Lung (tissue), 11 donors: ENCODE measurements at regions not wholly inside any gene's neighbourhood (a gene's known extent, or its start where the extent isn't known, plus 50 kb on each side); places are given as distances from the start of the nearest gene placed in this dataset.

ENCODE experiments used
- ATAC-seq: fragments of 200-7000 bp; cut with Tn5 transposase; one replicate; pipeline ENCODE4 v1.9.1; 2020; ENCODE audit warnings: moderate number of reproducible peaks; ENCODE audit not compliant: insufficient read depth, low FRiP score
- DNase-seq, 3 donors: peaks; one replicate each; pipeline ENCODE4 v3.0.0-alpha.2; 2013 to 2017
- H3K27ac ChIP-seq, 2 donors: one replicate each; pipeline ENCODE4 v1.5.1; 2013; ENCODE audit warnings: mild to moderate bottlenecking in 2 of 2, moderate library complexity in 2 of 2, control low read depth in 1 of 2, inconsistent platforms in 1 of 2, low read depth in 1 of 2, low read length in 1 of 2
- H3K27me3 ChIP-seq, 3 donors: one replicate each; pipeline ENCODE4 v1.5.1; 2013; ENCODE audit warnings: low read length in 2 of 3; ENCODE audit not compliant: control insufficient read depth in 3 of 3, insufficient read depth in 3 of 3
- H3K36me3 ChIP-seq, 4 donors: one replicate each; pipeline ENCODE4 v1.5.1; 2013; ENCODE audit warnings: low read length in 4 of 4, mild to moderate bottlenecking in 1 of 4, moderate library complexity in 1 of 4; ENCODE audit not compliant: control insufficient read depth in 4 of 4, insufficient read depth in 4 of 4
- H3K4me1 ChIP-seq, 5 donors: one replicate each; pipeline ENCODE4 v1.5.1; 2013; ENCODE audit warnings: low read length in 5 of 5, mild to moderate bottlenecking in 2 of 5, moderate library complexity in 1 of 5; ENCODE audit not compliant: control insufficient read depth in 5 of 5, insufficient read depth in 5 of 5
- H3K4me3 ChIP-seq: one replicate; pipeline ENCODE4 v1.5.1; 2013; ENCODE audit warnings: mild to moderate bottlenecking, control low read depth, moderate library complexity
- H3K9ac ChIP-seq, 2 donors: one replicate each; pipeline ENCODE4 v1.5.1; 2013; ENCODE audit warnings: low read length in 2 of 2, control low read depth in 1 of 2; ENCODE audit not compliant: insufficient read depth in 1 of 2
- H3K9me3 ChIP-seq, 4 donors: one replicate each; pipeline ENCODE4 v1.5.1; 2013; ENCODE audit warnings: low read length in 3 of 4, mild to moderate bottlenecking in 1 of 4, moderate library complexity in 1 of 4; ENCODE audit not compliant: control insufficient read depth in 4 of 4, insufficient read depth in 3 of 4
- CTCF ChIP-seq: IDR thresholded peaks from 2 replicates; pipeline ENCODE4 v1.5.1; 2012; ENCODE audit warnings: mild to moderate bottlenecking; ENCODE audit errors: control extremely low read depth, extremely low read depth
- WGBS, 2 donors: extraction: QIAGEN DNeasy Blood & Tissue Kit; methylation state at CpG; one replicate each; pipeline ENCODE4 v1.1.7; 2013; 5-methylcytosine and 5-hydroxymethylcytosine counted together
- donor health status: control.
- donor health status: control.
- donor health status: Bipolar disorder and iron deficiency.
- donor health status: healthy.
- donor health status: DM: yes; HTN: yes; CAD: no.

- Histone ChIP-seq H3K9me3 (peaks cover 0 to 1% (median 0%) of the 10 kb centered on the region in 4 donors), H3K9ac (no peak overlapping the region), H3K4me3 (no peak overlapping the region), H3K4me1 (no peaks in the 10 kb centered on the region), H3K27me3 (no peaks in the 10 kb centered on the region), H3K27ac (no peak overlapping the region), H3K36me3 (no peaks in the 10 kb centered on the region)
- ATAC-seq (no peak), DNase-seq (no peak)
- WGBS, 2 donors, result 88 to 95% methylated on average over 7 of the region's 7 CpGs
- no peak for TF ChIP-seq CTCF
Measured at GRCh38 chr6:4265740-4266139, 130.4 kb upstream of the ECI2 start.

DNA sequence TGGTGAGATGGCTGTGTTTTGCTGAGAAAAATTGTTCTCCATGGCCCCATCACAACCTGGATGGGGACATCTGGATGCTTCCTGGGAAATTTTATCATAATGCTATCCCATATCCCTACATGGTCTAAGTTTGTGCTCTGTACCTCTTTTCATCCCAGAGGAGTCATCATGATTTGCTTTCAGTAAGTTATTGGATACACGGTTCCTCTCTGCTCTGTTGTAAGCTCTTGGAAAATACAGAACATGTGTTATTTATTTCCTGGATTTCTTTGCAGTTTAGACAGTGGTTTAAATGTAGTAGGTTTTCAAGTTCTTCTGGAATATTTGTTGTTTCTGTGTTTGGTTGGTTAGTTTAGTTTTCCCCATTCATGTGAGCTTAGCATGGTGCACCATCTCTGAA lies 129.2 kb upstream of the ECI2 start:
- no peak for TF ChIP-seq CTCF
- Histone ChIP-seq H3K4me3 (no peak overlapping the region), H3K27me3 (no peaks in the 10 kb centered on the region), H3K9me3 (peaks cover 0 to 1% (median 0%) of the 10 kb centered on the region in 4 donors), H3K36me3 (no peaks in the 10 kb centered on the region), H3K27ac (no peak overlapping the region), H3K4me1 (no peaks in the 10 kb centered on the region), H3K9ac (no peak overlapping the region)
- no peak for DNase-seq
- WGBS, 2 donors, result 85 to 88% methylated on average over 1 of the region's 1 CpG
- no peak for ATAC-seq

GRCh38 chr6:4264081-4264480 lies 128.7 kb upstream of the ECI2 start:
- 92 to 95% methylated on average over 3 of the region's 3 CpGs for WGBS, 2 donors
- H3K4me1 ChIP-seq, result no peaks in the 10 kb centered on the region
- H3K27me3 ChIP-seq, result no peaks in the 10 kb centered on the region
- H3K27ac ChIP-seq, result no peak overlapping the region
- H3K9me3 ChIP-seq, result peaks cover 0 to 1% (median 0%) of the 10 kb centered on the region in 4 donors
- TF ChIP-seq CTCF, result no peak
- no peak overlapping the region for H3K9ac ChIP-seq
- ATAC-seq (no peak), DNase-seq (no peak)
- no peak overlapping the region for H3K4me3 ChIP-seq
- no peaks in the 10 kb centered on the region for H3K36me3 ChIP-seq

DNA sequence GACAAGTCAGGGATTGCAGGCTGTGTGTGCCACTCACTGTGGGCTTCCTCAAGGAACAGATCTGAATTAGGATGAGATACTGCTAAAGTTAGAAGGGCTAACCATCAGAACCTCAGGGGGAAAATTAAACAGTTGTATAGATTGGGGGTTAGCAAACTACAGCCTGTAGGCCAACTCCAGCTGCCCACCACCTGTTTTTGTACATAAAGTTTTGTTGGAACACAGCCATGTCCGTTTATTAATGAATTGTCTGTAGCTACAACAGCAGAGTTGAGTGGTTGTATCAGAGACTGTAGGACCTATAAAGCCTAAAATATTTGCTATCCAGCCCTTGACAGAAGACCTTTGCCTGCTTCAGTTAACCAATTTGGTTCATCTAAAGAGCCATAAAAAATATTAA lies 127.2 kb upstream of the ECI2 start:
- Histone ChIP-seq H3K4me3 (no peak overlapping the region), H3K4me1 (peaks cover 0 to 2% (median 0%) of the 10 kb centered on the region in 5 donors), H3K9me3 (no peaks in the 10 kb centered on the region), H3K36me3 (no peaks in the 10 kb centered on the region), H3K27me3 (no peaks in the 10 kb centered on the region), H3K9ac (no peak overlapping the region), H3K27ac (no peak overlapping the region)
- DNase-seq (no peak), ATAC-seq (no peak)
- no peak for TF ChIP-seq CTCF
- WGBS, 2 donors, result 63 to 90% methylated on average over 1 of the region's 1 CpG
